ENCODE measurements at regions not wholly inside any gene's neighbourhood (a gene's known extent, or its start where the extent isn't known, plus 50 kb on each side); places are given as distances from the start of the nearest gene placed in this dataset.

- TF ChIP-seq EZH2 (IDR thresholded peaks at IDR 0.05; ENCODE audit: insufficient read depth, poor library complexity, severe bottlenecking) (no peak), EZH2phosphoT487 (IDR thresholded peaks at IDR 0.05; ENCODE audit: insufficient read depth, low read depth) (no peak)
Measured at GRCh38 chr21:17372200-17372599, 140.6 kb upstream of the CXADR start.

Data from GM23248 (cell line).